Left cardiac atrium (tissue), 4 donors: ENCODE measurements at regions not wholly inside any gene's neighbourhood (a gene's known extent, or its start where the extent isn't known, plus 50 kb on each side); places are given as distances from the start of the nearest gene placed in this dataset.

Experiments
- ATAC-seq, 2 donors: fragments of 200-7000 bp; cut with Tn5 transposase; one replicate each; pipeline ENCODE4 v1.9.1; 2020; ENCODE audit warnings: mild to moderate bottlenecking in 2 of 2, moderate library complexity in 2 of 2
- DNase-seq: peaks from one replicate; pipeline ENCODE4 v3.0.0-alpha.2; 2020
- intact Hi-C, 2 donors: fragments of 100-400 bp; cut with DNase I; formaldehyde crosslinking; loops; one replicate each; pipeline versions ENCODE4 v1.14.1 to v1.15.1; 2022 to 2023
- donor health status: DM: no; HTN: yes; CAD: no.
- donor health status: DM: no; HTN: yes; CAD: no; lungs with severe emphysema.
- donor health status: DM: yes; HTN: yes; CAD: no.
- donor health status: Dilated cardiomyopathy.

DNA sequence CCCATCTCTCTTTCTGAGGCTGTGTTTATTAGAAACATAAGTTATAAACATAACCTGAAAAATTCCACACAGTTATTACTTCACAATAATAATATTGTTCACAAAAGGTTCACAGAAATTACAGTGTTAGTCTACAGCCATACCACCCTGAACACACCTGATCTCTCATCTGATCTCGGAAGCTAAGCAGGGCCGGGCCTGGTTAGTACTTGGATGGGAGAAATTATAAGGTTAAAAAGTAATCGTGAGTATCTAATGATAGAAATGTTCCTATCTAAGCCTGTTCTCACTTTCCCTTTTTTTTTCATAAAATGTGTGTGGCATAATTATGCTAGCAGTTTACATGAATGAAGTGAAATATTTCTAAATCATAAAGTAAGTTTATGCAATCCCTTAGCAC is 647.8 kb downstream of the TBC1D32 start:
- no peak for ATAC-seq
- DNase-seq = no peak
- intact Hi-C loops = no loop called here

DNA sequence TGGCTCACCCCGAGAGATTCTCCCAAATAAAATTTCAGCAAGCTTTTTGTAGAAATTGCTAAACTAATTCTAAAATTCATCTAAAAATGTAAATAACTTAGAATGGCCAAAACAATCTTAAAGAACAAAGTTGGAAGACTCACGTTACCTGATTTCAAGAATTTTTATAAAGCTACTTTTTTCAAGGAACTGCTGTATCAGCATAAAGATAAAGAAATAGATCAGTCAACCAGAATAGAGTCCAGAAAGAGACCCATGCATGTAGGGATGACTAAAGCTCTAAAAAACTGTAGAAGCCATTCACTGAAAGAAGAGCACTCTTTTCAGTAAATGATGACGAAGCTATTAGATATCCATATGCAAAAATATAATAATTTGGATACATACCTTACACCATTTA is 652.1 kb downstream of the TBC1D32 start:
- DNase-seq (no peak), ATAC-seq (no peak)
- intact Hi-C loops = no loop called here

GRCh38 chr6:120681204-120681603 is 653.1 kb downstream of the TBC1D32 start:
- DNase-seq = no peak
- ATAC-seq = no peak
- intact Hi-C loops = no loop called here

DNA sequence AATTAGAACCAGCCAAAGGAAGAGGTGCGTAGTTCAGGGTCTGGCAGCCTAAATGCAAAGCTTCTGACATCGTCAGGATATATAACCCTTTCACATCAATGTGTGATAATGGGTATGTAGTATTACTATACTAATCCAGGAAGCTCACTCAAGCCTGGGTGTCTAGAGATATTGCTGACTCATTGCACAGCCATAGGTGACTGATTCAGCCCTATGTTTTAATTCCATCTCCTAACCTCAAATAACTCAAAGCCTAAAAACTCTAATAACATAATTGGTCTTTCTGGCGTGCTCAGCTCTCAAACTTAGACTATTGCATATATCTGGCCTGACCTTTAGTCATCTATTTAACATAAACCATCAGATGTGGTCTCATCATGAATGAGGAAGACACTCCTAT is 658.4 kb downstream of the TBC1D32 start:
- ATAC-seq = no peak
- no peak for DNase-seq
- intact Hi-C loops = no loop called here

- DNase-seq (no peak), ATAC-seq (no peak)
- intact Hi-C loops = no loop called here
Observed at GRCh38 chr6:120671519-120671918, 662.8 kb downstream of the TBC1D32 start.

- intact Hi-C loops = no loop called here
- DNase-seq (no peak), ATAC-seq (no peak)
Observed at GRCh38 chr6:120652506-120652905, 681.8 kb downstream of the TBC1D32 start.

DNA sequence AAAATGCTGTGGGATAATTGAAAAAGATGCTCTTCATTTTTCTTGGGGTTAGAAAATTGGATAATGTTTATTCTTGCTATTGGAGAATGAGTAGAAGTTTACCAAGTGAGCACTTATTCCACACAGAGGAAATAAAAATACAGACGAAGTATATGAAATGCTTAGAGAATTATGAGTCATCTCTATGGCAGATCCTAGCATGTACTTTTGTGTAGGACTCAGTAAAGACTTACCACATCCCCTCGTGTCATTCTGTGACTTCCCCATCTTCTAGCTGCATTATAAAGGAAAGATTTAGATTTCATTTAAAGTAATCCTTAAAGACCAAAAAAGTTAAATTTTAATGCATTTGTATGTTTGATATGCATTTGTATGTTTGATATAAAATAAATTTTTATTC is 685.6 kb downstream of the TBC1D32 start:
- DNase-seq = no peak
- intact Hi-C loops = no loop called here
- no peak for ATAC-seq

GRCh38 chr6:120646101-120646500 is 688.2 kb downstream of the TBC1D32 start:
- DNase-seq (no peak), ATAC-seq (no peak)
- intact Hi-C loops = no loop called here

DNA sequence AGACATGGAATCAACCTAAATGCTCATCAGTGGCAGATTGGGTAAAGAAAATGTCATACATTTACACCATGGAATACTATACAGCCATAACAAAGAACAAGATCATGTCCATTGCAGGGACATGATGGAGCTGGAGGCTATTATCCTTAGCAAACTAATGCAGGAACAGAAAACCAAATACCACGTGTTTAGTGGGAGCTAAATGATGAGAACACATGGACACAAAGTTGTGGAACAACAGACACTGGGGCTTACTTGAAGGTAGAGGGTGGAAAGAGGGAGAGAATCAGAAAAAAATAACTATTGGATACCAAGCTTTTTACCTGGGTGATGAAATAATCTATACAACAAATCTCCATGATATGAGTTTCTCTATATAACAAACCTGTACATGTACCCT is 701.3 kb downstream of the TBC1D32 start:
- no peak for ATAC-seq
- intact Hi-C loops = no loop called here
- no peak for DNase-seq

DNA sequence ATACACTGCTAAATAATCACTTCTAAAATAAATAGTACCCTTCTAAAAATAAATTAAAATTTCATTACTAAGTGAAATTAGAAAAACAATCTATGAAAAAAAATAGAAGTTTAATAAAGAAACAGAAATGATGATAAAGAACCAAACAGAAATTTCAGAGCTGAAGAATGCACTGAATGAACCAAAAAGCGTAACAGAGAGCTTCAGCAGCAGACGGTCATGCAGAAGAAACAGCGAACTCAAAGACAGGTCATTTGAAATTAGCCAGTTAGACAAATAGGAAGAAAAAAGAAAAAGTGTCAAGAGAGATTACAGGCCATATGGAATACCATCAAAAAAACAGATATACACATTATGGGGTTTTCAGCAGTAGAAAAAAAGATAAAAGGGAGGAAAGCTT is 706.7 kb downstream of the TBC1D32 start:
- intact Hi-C loops = no loop called here
- ATAC-seq (no peak), DNase-seq (no peak)

DNA sequence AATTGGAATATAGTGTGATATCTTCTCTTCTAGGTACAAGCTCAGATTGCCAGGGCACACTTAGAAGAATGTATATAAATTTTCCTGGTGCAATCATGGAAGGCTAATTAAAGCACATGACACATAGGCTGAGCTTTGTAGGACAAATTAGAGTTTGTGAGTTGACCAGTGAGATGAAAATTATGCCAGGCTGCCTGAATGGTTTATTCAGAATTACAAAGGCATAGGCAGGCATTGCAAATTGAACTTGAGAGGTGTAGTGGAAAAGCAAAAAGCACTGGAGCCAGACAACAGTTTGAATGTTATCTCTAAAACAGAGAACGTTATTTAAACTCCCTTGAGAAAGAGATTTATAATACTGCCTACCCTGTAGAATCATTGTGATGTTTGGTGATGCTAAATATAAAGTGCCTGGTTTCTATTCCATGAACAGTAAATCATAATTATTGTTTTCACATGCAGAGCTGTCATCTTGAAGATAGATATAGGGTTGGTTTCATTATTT is 712.1 kb downstream of the TBC1D32 start:
- no peak for DNase-seq
- intact Hi-C loops = no loop called here
- no peak for ATAC-seq

GRCh38 chr6:120620900-120621299 is 713.4 kb downstream of the TBC1D32 start:
- intact Hi-C loops = no loop called here
- ATAC-seq = no peak
- DNase-seq = no peak

- ATAC-seq (no peak), DNase-seq (no peak)
- intact Hi-C loops = no loop called here
Observed at GRCh38 chr6:120615238-120615637, 719.0 kb downstream of the TBC1D32 start.

GRCh38 chr6:120614723-120615122 is 719.6 kb downstream of the TBC1D32 start:
- intact Hi-C loops = no loop called here

DNA sequence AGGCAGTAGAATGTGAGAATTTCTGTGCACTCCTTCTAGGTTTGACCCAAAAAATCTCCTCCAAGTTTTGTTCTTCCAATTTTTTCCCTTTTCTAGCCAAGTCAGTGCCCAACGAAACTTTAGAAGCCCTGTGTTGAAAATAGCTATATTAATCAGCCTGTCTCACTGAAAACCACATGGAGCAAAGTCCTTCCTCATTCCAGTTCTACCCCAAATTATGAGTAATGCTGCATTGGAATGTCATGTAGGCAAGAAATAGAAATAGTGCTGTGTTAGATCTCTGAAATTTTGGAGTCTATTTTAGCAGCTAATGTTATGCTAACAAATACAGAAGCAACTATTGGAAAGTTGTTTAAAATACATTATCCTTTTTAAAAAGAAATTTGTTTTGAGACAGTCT is 725.5 kb downstream of the TBC1D32 start:
- no peak for ATAC-seq
- intact Hi-C loops = no loop called here

More at GRCh38 chr6:120614723-120615122, 719.6 kb downstream of the TBC1D32 start:
- DNase-seq (no peak), ATAC-seq (no peak)

GRCh38 chr6:120606743-120607142 is 727.5 kb downstream of the TBC1D32 start:
- ATAC-seq (no peak), DNase-seq (no peak)
- intact Hi-C loops = no loop called here

More for the DNA sequence above, 725.5 kb downstream of the TBC1D32 start:
- DNase-seq = no peak

DNA sequence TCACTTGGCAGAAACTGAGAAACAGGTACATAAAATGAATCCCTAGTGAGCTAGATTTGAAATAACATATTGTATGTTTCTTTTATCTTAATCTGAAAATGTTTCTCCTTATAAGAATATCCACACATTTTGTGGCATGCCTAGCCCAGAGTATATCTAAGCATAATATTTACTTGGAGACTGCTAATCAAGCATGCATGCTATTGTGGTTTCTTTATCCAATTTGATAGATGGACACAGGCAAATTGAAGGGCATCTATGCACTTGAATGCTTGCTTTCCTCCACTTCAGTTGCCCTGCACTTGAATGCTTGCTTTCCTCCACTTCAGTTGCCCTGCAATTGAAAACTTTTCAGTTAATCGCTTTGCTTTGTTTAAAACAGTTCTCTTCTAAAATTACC is 729.8 kb downstream of the TBC1D32 start:
- no peak for DNase-seq
- ATAC-seq = no peak
- intact Hi-C loops = no loop called here

GRCh38 chr6:120590611-120591010 is 743.7 kb downstream of the TBC1D32 start:
- ATAC-seq = no peak
- no peak for DNase-seq
- intact Hi-C loops = no loop called here

- no peak for ATAC-seq
- intact Hi-C loops = no loop called here
- no peak for DNase-seq
Observed at GRCh38 chr6:120588424-120588823, 745.9 kb downstream of the TBC1D32 start.

DNA sequence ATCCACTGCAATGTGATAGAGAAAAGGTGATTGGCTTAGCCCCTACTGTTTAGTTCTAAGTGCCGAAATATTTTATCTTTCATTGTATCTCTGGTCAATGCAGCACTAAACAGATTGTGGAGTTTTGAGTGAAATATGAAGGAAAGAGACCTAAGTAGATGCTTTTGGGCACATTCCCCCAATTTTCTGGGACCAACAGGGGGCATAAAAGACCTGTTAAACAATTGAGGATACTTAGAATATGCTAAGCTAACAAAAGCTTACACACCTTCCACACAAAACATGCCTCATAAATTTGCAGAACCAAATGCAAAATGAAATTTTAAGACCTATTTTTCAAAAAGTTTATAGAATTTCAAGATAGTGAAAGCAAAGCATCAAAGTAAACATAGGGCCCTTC is 746.9 kb downstream of the TBC1D32 start:
- no peak for DNase-seq
- ATAC-seq = no peak
- intact Hi-C loops = no loop called here

- ATAC-seq (no peak), DNase-seq (no peak)
- intact Hi-C loops = no loop called here
Observed at GRCh38 chr6:120584111-120584760, 750.0 kb downstream of the TBC1D32 start.

DNA sequence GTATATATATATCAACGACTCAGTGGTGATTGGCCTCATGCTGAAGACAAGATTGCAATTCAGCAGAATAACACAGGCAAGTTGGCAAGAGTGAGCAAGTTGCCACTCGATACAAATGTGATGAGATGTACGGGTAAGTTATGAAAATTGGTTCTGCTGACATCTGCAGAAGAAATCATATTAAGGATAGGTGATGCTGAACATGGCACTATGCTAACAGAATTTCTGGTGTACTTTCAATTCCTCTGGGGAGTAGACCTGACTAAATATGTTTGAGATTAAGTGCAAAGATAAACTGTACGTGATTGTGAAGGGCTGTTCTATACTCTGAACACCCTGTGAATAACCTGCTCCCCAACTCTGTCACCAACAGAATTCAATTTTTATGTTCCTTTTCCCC is 758.2 kb downstream of the TBC1D32 start:
- ATAC-seq (no peak), DNase-seq (no peak)
- intact Hi-C loops = no loop called here
